ENCODE measurements at regions not wholly inside any gene's neighbourhood (a gene's known extent, or its start where the extent isn't known, plus 50 kb on each side); places are given as distances from the start of the nearest gene placed in this dataset.

GRCh38 chr16:86716649-86717048, 138.3 kb downstream of the FOXL1 start:
- Histone ChIP-seq H3K9me3 (ENCODE audit: insufficient read depth, low read length) (no peaks in the 10 kb centered on the region), H3K4me3 (ENCODE audit: insufficient read length, low read depth) (no peak overlapping the region), H3K27me3 (ENCODE audit: insufficient read depth, insufficient read length) (peaks cover 2% of the 10 kb centered on the region), H3K36me3 (ENCODE audit: insufficient read depth, insufficient read length, low read length) (no peaks in the 10 kb centered on the region), H3K9ac (ENCODE audit: insufficient read length, low read depth) (no peak overlapping the region), H3K4me1 (ENCODE audit: insufficient read depth, insufficient read length) (peaks cover 8% of the 10 kb centered on the region)
- no peak for TF ChIP-seq SUZ12 (IDR thresholded peaks at IDR 0.05; ENCODE audit: extremely low read depth, insufficient read depth, insufficient read length)
- no peak for TF ChIP-seq ZNF274 (IDR thresholded peaks at IDR 0.05; ENCODE audit: low read depth, low read length)
- TF ChIP-seq YY1 (IDR thresholded peaks at IDR 0.05; ENCODE audit: insufficient read depth, insufficient read length): no peak
- DNase-seq (ENCODE audit: low read depth, low spot score): no peak

GRCh38 chr16:86718118-86718517, 139.8 kb downstream of the FOXL1 start:
- TF ChIP-seq YY1 (IDR thresholded peaks at IDR 0.05; ENCODE audit: insufficient read depth, insufficient read length): no peak
- no peak for TF ChIP-seq SUZ12 (IDR thresholded peaks at IDR 0.05; ENCODE audit: extremely low read depth, insufficient read depth, insufficient read length)
- TF ChIP-seq ZNF274 (IDR thresholded peaks at IDR 0.05; ENCODE audit: low read depth, low read length): no peak
- H3K36me3 ChIP-seq (ENCODE audit: insufficient read depth, insufficient read length, low read length): no peaks in the 10 kb centered on the region
- no peak for DNase-seq (ENCODE audit: low read depth, low spot score)
- H3K27me3 ChIP-seq (ENCODE audit: insufficient read depth, insufficient read length): peaks cover 2% of the 10 kb centered on the region
- H3K9ac ChIP-seq (ENCODE audit: insufficient read length, low read depth): no peak overlapping the region
- no peak overlapping the region for H3K4me3 ChIP-seq (ENCODE audit: insufficient read length, low read depth)
- H3K4me1 ChIP-seq (ENCODE audit: insufficient read depth, insufficient read length): peaks cover 8% of the 10 kb centered on the region
- no peaks in the 10 kb centered on the region for H3K9me3 ChIP-seq (ENCODE audit: insufficient read depth, low read length)

DNA sequence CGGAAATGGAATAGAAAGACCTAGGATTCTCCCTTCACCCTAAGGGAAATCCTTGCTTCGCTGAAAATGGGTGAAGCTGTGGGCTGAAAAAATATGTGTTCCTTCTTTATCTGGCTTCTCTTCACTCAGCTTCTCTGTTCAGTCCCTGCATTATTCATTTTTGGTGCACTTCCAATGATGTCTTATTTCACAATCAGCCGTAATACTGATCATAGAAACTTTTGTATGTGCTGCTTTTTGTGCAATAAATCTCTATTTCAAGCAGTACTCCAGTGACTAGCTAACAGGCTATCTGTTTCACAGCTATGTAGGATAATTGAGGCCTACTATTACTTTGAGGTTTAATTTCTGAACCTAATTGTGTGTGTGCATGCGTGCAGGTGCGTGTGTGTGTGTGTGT, 144.6 kb downstream of the FOXL1 start:
- Histone ChIP-seq H3K9ac (ENCODE audit: insufficient read length, low read depth) (no peak overlapping the region), H3K4me3 (ENCODE audit: insufficient read length, low read depth) (no peak overlapping the region), H3K27me3 (ENCODE audit: insufficient read depth, insufficient read length) (peaks cover 15% of the 10 kb centered on the region), H3K4me1 (ENCODE audit: insufficient read depth, insufficient read length) (peaks cover 4% of the 10 kb centered on the region), H3K36me3 (ENCODE audit: insufficient read depth, insufficient read length, low read length) (no peaks in the 10 kb centered on the region), H3K9me3 (ENCODE audit: insufficient read depth, low read length) (no peaks in the 10 kb centered on the region)
- no peak for DNase-seq (ENCODE audit: low read depth, low spot score)
- TF ChIP-seq YY1 (IDR thresholded peaks at IDR 0.05; ENCODE audit: insufficient read depth, insufficient read length): no peak

DNA sequence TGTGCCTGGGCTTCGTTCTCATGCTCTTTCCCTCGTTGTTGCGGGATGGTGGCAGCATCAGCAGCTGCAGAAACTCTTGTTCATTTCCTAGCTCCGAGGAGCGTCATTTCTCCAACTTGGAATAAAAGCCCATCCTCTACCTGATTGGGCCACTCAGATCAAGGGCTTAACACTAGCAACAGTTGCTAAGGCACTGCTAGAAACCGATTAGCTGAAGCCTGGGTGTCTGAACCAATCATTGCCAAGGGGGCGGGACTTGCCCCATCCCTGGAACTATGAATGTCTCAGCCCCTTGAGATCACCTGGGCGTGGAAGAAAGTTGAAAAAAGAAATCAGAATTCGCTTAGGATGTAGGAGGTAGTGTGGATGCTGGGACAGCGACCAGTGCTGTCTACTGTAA, 145.3 kb downstream of the FOXL1 start:
- no peak overlapping the region for H3K4me3 ChIP-seq (ENCODE audit: insufficient read length, low read depth)
- no peaks in the 10 kb centered on the region for H3K36me3 ChIP-seq (ENCODE audit: insufficient read depth, insufficient read length, low read length)
- no peaks in the 10 kb centered on the region for H3K4me1 ChIP-seq (ENCODE audit: insufficient read depth, insufficient read length)
- DNase-seq (ENCODE audit: low read depth, low spot score): no peak
- H3K27me3 ChIP-seq (ENCODE audit: insufficient read depth, insufficient read length): peaks cover 22% of the 10 kb centered on the region
- H3K9ac ChIP-seq (ENCODE audit: insufficient read length, low read depth): no peak overlapping the region
- TF ChIP-seq SUZ12 (IDR thresholded peaks at IDR 0.05; ENCODE audit: extremely low read depth, insufficient read depth, insufficient read length): no peak
- no peak for TF ChIP-seq YY1 (IDR thresholded peaks at IDR 0.05; ENCODE audit: insufficient read depth, insufficient read length)
- no peak for TF ChIP-seq ZNF274 (IDR thresholded peaks at IDR 0.05; ENCODE audit: low read depth, low read length)
- H3K9me3 ChIP-seq (ENCODE audit: insufficient read depth, low read length): no peaks in the 10 kb centered on the region

- DNase-seq (ENCODE audit: low read depth, low spot score): no peak
- Histone ChIP-seq H3K9ac (ENCODE audit: insufficient read length, low read depth) (no peak overlapping the region), H3K36me3 (ENCODE audit: insufficient read depth, insufficient read length, low read length) (no peaks in the 10 kb centered on the region), H3K27me3 (ENCODE audit: insufficient read depth, insufficient read length) (peaks cover 33% of the 10 kb centered on the region), H3K4me1 (ENCODE audit: insufficient read depth, insufficient read length) (no peaks in the 10 kb centered on the region), H3K9me3 (ENCODE audit: insufficient read depth, low read length) (no peaks in the 10 kb centered on the region), H3K4me3 (ENCODE audit: insufficient read length, low read depth) (no peak overlapping the region)
- TF ChIP-seq YY1 (IDR thresholded peaks at IDR 0.05; ENCODE audit: insufficient read depth, insufficient read length): no peak
- TF ChIP-seq ZNF274 (IDR thresholded peaks at IDR 0.05; ENCODE audit: low read depth, low read length): no peak
- TF ChIP-seq SUZ12 (IDR thresholded peaks at IDR 0.05; ENCODE audit: extremely low read depth, insufficient read depth, insufficient read length): no peak
Measured at GRCh38 chr16:86725401-86725800, 147.1 kb downstream of the FOXL1 start.

DNA sequence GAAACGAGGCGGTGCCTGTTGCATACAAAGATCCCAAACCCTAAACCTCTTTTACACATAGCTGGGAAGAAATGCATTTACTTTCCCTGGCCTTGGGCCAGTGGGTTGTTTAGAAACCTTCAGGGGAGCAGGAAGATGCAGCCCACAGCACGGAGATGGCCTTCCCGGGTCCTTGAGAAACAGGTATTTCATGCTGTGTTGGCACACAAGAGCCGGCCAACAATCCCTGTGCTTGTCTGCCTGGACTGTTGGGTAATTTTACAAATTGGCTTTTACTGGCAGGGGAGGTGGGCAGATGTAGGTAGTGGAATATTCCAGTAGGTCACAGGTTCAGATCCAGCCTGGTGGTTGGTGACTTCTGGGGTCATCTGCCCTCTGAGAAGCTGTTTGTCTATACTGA, 148.0 kb downstream of the FOXL1 start:
- H3K4me1 ChIP-seq (ENCODE audit: insufficient read depth, insufficient read length): no peaks in the 10 kb centered on the region
- H3K9me3 ChIP-seq (ENCODE audit: insufficient read depth, low read length): no peaks in the 10 kb centered on the region
- peaks cover 40% of the 10 kb centered on the region for H3K27me3 ChIP-seq (ENCODE audit: insufficient read depth, insufficient read length)
- H3K4me3 ChIP-seq (ENCODE audit: insufficient read length, low read depth): no peak overlapping the region
- no peak overlapping the region for H3K9ac ChIP-seq (ENCODE audit: insufficient read length, low read depth)
- TF ChIP-seq ZNF274 (IDR thresholded peaks at IDR 0.05; ENCODE audit: low read depth, low read length) (no peak), YY1 (IDR thresholded peaks at IDR 0.05; ENCODE audit: insufficient read depth, insufficient read length) (no peak), SUZ12 (IDR thresholded peaks at IDR 0.05; ENCODE audit: extremely low read depth, insufficient read depth, insufficient read length) (no peak)
- no peaks in the 10 kb centered on the region for H3K36me3 ChIP-seq (ENCODE audit: insufficient read depth, insufficient read length, low read length)
- no peak for DNase-seq (ENCODE audit: low read depth, low spot score)

- Histone ChIP-seq H3K4me3 (ENCODE audit: insufficient read length, low read depth) (no peak overlapping the region), H3K36me3 (ENCODE audit: insufficient read depth, insufficient read length, low read length) (no peaks in the 10 kb centered on the region)
Measured at GRCh38 chr16:86727131-86727530, 148.8 kb downstream of the FOXL1 start.

DNA sequence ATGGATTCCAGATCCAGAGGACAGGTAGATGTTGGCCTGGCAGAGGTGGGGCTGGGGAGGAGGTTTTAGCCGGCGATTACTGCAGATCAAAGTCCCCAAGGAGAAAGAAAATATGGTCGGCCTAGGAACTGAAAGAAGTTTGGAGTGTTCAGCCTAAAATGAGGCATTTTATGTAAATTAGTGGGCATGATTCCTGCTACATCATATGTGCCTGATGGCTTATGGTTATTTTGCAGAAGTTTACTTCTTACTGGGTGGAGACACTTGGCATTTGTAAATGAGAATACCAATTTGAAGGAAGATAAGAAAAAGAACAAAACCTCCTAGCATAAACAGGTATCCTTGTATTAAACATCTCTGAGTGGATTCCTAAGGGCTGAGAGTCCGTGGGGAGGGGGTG, 149.3 kb downstream of the FOXL1 start:
- TF ChIP-seq SUZ12 (IDR thresholded peaks at IDR 0.05; ENCODE audit: extremely low read depth, insufficient read depth, insufficient read length) (no peak), ZNF274 (IDR thresholded peaks at IDR 0.05; ENCODE audit: low read depth, low read length) (no peak), YY1 (IDR thresholded peaks at IDR 0.05; ENCODE audit: insufficient read depth, insufficient read length) (no peak)
- H3K9ac ChIP-seq (ENCODE audit: insufficient read length, low read depth): no peak overlapping the region
- H3K4me3 ChIP-seq (ENCODE audit: insufficient read length, low read depth): no peak overlapping the region
- no peaks in the 10 kb centered on the region for H3K9me3 ChIP-seq (ENCODE audit: insufficient read depth, low read length)
- H3K4me1 ChIP-seq (ENCODE audit: insufficient read depth, insufficient read length): peaks cover 2% of the 10 kb centered on the region
- H3K36me3 ChIP-seq (ENCODE audit: insufficient read depth, insufficient read length, low read length): no peaks in the 10 kb centered on the region
- peaks cover 53% of the 10 kb centered on the region for H3K27me3 ChIP-seq (ENCODE audit: insufficient read depth, insufficient read length)
- no peak for DNase-seq (ENCODE audit: low read depth, low spot score)

More at GRCh38 chr16:86727131-86727530, 148.8 kb downstream of the FOXL1 start:
- Histone ChIP-seq H3K27me3 (ENCODE audit: insufficient read depth, insufficient read length) (peaks cover 48% of the 10 kb centered on the region), H3K9ac (ENCODE audit: insufficient read length, low read depth) (no peak overlapping the region), H3K9me3 (ENCODE audit: insufficient read depth, low read length) (no peaks in the 10 kb centered on the region), H3K4me1 (ENCODE audit: insufficient read depth, insufficient read length) (no peaks in the 10 kb centered on the region)
- DNase-seq (ENCODE audit: low read depth, low spot score): no peak
- TF ChIP-seq SUZ12 (IDR thresholded peaks at IDR 0.05; ENCODE audit: extremely low read depth, insufficient read depth, insufficient read length): no peak
- TF ChIP-seq YY1 (IDR thresholded peaks at IDR 0.05; ENCODE audit: insufficient read depth, insufficient read length): no peak
- TF ChIP-seq ZNF274 (IDR thresholded peaks at IDR 0.05; ENCODE audit: low read depth, low read length): no peak
